D721Med (cell line): ENCODE measurements at regions not wholly inside any gene's neighbourhood (a gene's known extent, or its start where the extent isn't known, plus 50 kb on each side); places are given as distances from the start of the nearest gene placed in this dataset.
"Not testable (repeated sequence)": the region's sequence is repeated elsewhere in the genome, so short reads cannot be mapped to it uniquely, and the experiment has no call there.

Experiments
- DNase-seq: peaks from one replicate; pipeline ENCODE4 v3.0.0; 2011; ENCODE audit warnings: low spot score; ENCODE audit not compliant: insufficient read length
- FAIRE-seq: peaks from 2 replicates; lab custom pipeline; 2011; peaks lifted over from hg19 to GRCh38; lab: Jason Lieb, UNC
- CTCF ChIP-seq: IDR thresholded peaks from 2 replicates; pipeline ENCODE4 v1.5.1; 2012; ENCODE audit warnings: mild to moderate bottlenecking, control low read depth; ENCODE audit not compliant: insufficient read depth; ENCODE audit errors: missing control alignments

- DNase-seq (no peak), FAIRE-seq (peak; percentile 44)
- TF ChIP-seq CTCF = no peak
Measured at GRCh38 chr6:155861821-155862220, 406.2 kb upstream of the NOX3 start.

GRCh38 chr6:155858906-155859305, 403.3 kb upstream of the NOX3 start:
- DNase-seq, FAIRE-seq: not testable (repeated sequence)

- no peak for TF ChIP-seq CTCF
- DNase-seq = no peak
- no peak for FAIRE-seq
Measured at GRCh38 chr6:155854787-155855186, 399.1 kb upstream of the NOX3 start.

- FAIRE-seq = no peak
- no peak for TF ChIP-seq CTCF
- DNase-seq = no peak
Measured at GRCh38 chr6:155853011-155853410, 397.4 kb upstream of the NOX3 start.

GRCh38 chr6:155850408-155850841, 394.8 kb upstream of the NOX3 start:
- no peak for FAIRE-seq
- DNase-seq = no peak
- TF ChIP-seq CTCF = no peak

- no peak for FAIRE-seq
- DNase-seq = no peak
- TF ChIP-seq CTCF = no peak
Measured at GRCh38 chr6:155847711-155848110, 392.1 kb upstream of the NOX3 start.

- DNase-seq = no peak
- no peak for TF ChIP-seq CTCF
- no peak for FAIRE-seq
Measured at GRCh38 chr6:155837474-155837873, 381.8 kb upstream of the NOX3 start.

- DNase-seq (no peak), FAIRE-seq (no peak)
- no peak for TF ChIP-seq CTCF
Measured at GRCh38 chr6:155832596-155832995, 377.0 kb upstream of the NOX3 start.
